ENCODE measurements at regions not wholly inside any gene's neighbourhood (a gene's known extent, or its start where the extent isn't known, plus 50 kb on each side); places are given as distances from the start of the nearest gene placed in this dataset.

GRCh38 chr7:112573302-112574039 lies 92.7 kb downstream of the LSMEM1 start:
- TF ChIP-seq CTCF (conservative IDR thresholded peaks at IDR 0.05; ENCODE audit: low read depth, low read length) = no peak
- TF ChIP-seq EZH2phosphoT487 (IDR thresholded peaks at IDR 0.05; ENCODE audit: borderline replicate concordance, low read length) = no peak
- TF ChIP-seq EZH2 (IDR thresholded peaks at IDR 0.05; ENCODE audit: low read length, unreplicated experiment) = no peak

Measured in PC-3 (cell line).